Osteoblast (primary cell): ENCODE measurements at regions not wholly inside any gene's neighbourhood (a gene's known extent, or its start where the extent isn't known, plus 50 kb on each side); places are given as distances from the start of the nearest gene placed in this dataset.

Experiments
- DNase-seq: peaks from one replicate; pipeline ENCODE4 v3.0.0; 2011; ENCODE audit warnings: low spot score, mixed read lengths; ENCODE audit not compliant: insufficient read length; ENCODE audit errors: missing footprints
- H2AFZ ChIP-seq: 2 replicates; pipeline ENCODE4 v1.6.0; 2011; ENCODE audit warnings: mild to moderate bottlenecking, low read length
- H3K27ac ChIP-seq: 2 replicates; pipeline ENCODE4 v1.5.1; 2011; ENCODE audit warnings: mild to moderate bottlenecking, low read depth, low read length, moderate library complexity
- H3K27me3 ChIP-seq: 2 replicates; pipeline ENCODE4 v1.6.0; 2012; ENCODE audit warnings: mild to moderate bottlenecking, control low read depth, inconsistent platforms, low read length, moderate library complexity; ENCODE audit not compliant: insufficient read depth
- H3K36me3 ChIP-seq: 2 replicates; pipeline ENCODE4 v1.5.1; 2011; ENCODE audit warnings: mild to moderate bottlenecking, low read length, control low read depth, moderate library complexity; ENCODE audit not compliant: insufficient read depth
- H3K4me1 ChIP-seq: 2 replicates; pipeline ENCODE4 v1.5.1; 2011; ENCODE audit warnings: mild to moderate bottlenecking, low read length, control low read depth, moderate library complexity; ENCODE audit not compliant: insufficient read depth
- H3K4me2 ChIP-seq: 2 replicates; pipeline ENCODE4 v1.6.0; 2011; ENCODE audit warnings: mild to moderate bottlenecking, low read length; ENCODE audit not compliant: insufficient read depth
- H3K4me3 ChIP-seq: fragments of 200-600 bp; sonication (generic); 3 replicates; pipeline ENCODE4 v1.5.1; 2012; ENCODE audit warnings: mild to moderate bottlenecking, low read length, inconsistent platforms; ENCODE audit not compliant: insufficient read depth
- H3K79me2 ChIP-seq: 2 replicates; pipeline ENCODE4 v1.6.0; 2012; ENCODE audit warnings: mild to moderate bottlenecking, low read length, control low read depth, inconsistent platforms; ENCODE audit not compliant: insufficient read depth
- H3K9me3 ChIP-seq: 2 replicates; pipeline ENCODE4 v1.5.1; 2011; ENCODE audit warnings: low read depth, low read length, control low read depth
- H4K20me1 ChIP-seq: 2 replicates; pipeline ENCODE4 v1.6.0; 2012; ENCODE audit warnings: mild to moderate bottlenecking, low read length, control low read depth; ENCODE audit not compliant: insufficient read depth
- CTCF ChIP-seq: IDR thresholded peaks from 2 replicates; pipeline ENCODE4 v1.5.1; 2011; ENCODE audit warnings: mild to moderate bottlenecking, low read depth, low read length, moderate library complexity; ENCODE audit errors: extremely low read depth

DNA sequence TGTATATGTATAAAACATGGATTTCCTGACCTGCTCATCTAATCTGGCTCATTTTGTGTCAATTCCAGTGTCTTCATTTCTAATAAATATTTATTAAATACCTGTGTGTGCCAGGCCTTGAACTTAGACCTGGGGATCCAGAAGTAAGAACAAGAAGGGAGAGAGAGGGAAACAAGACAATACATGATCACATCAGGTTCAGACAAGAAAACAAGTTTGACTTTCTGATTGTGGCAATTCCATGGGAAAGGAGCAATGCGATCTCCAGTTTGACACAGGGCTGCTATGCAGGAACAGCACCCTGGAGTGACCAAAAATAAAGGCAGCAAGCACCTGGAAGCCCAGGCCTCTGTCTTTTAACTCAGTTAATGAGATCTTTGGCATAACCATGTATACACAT is 198.1 kb upstream of the ACTBL2 start:
- Histone ChIP-seq H3K27ac (no peak overlapping the region), H3K4me2 (no peak overlapping the region), H4K20me1 (no peaks in the 10 kb centered on the region), H3K9me3 (no peaks in the 10 kb centered on the region), H3K4me1 (no peaks in the 10 kb centered on the region), H3K4me3 (no peak overlapping the region), H3K79me2 (no peaks in the 10 kb centered on the region), H3K36me3 (no peaks in the 10 kb centered on the region), H2AFZ (no peak overlapping the region), H3K27me3 (no peaks in the 10 kb centered on the region)
- TF ChIP-seq CTCF: no peak
- DNase-seq: no peak

DNA sequence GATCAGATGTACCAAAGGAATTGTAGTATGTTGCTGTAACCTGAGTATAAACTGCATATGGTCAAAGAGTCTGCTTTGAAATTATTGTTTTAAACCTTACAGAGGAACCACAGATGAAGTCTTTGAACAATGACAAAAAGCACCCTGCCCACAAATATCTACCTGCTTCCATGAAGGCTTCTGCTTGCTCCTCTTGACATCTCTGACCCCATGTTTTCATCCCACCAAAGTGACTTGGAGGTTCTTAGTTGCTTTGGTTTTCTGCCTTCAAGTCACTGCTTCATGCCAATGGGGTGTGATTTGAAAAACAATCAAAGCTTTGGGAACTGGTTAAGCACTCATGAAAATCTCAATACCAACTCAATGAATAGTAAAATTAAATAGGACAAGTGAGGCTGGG is 194.6 kb upstream of the ACTBL2 start:
- no peak overlapping the region for H3K27ac ChIP-seq
- no peaks in the 10 kb centered on the region for H3K79me2 ChIP-seq
- no peaks in the 10 kb centered on the region for H3K36me3 ChIP-seq
- no peaks in the 10 kb centered on the region for H4K20me1 ChIP-seq
- H3K4me1 ChIP-seq: no peaks in the 10 kb centered on the region
- H2AFZ ChIP-seq: no peak overlapping the region
- no peak overlapping the region for H3K4me2 ChIP-seq
- H3K27me3 ChIP-seq: no peaks in the 10 kb centered on the region
- TF ChIP-seq CTCF: no peak
- peak; percentile 17 for DNase-seq
- H3K4me3 ChIP-seq: no peak overlapping the region
- no peaks in the 10 kb centered on the region for H3K9me3 ChIP-seq

- Histone ChIP-seq H3K9me3 (no peaks in the 10 kb centered on the region), H3K4me1 (no peaks in the 10 kb centered on the region), H2AFZ (no peak overlapping the region), H3K27ac (no peak overlapping the region), H3K27me3 (no peaks in the 10 kb centered on the region), H3K4me2 (no peak overlapping the region), H3K36me3 (no peaks in the 10 kb centered on the region), H3K79me2 (no peaks in the 10 kb centered on the region), H4K20me1 (no peaks in the 10 kb centered on the region), H3K4me3 (no peak overlapping the region)
- DNase-seq: no peak
- TF ChIP-seq CTCF: no peak
Observed at GRCh38 chr5:57676222-57677098, 193.8 kb upstream of the ACTBL2 start.

GRCh38 chr5:57675236-57675635 is 192.6 kb upstream of the ACTBL2 start:
- Histone ChIP-seq H3K27ac (no peak overlapping the region), H3K4me2 (no peak overlapping the region), H3K4me3 (no peak overlapping the region), H3K4me1 (no peaks in the 10 kb centered on the region), H4K20me1 (no peaks in the 10 kb centered on the region), H3K27me3 (no peaks in the 10 kb centered on the region), H3K36me3 (no peaks in the 10 kb centered on the region), H2AFZ (no peak overlapping the region), H3K79me2 (no peaks in the 10 kb centered on the region), H3K9me3 (no peaks in the 10 kb centered on the region)
- TF ChIP-seq CTCF: no peak
- no peak for DNase-seq
